ENCODE measurements at regions not wholly inside any gene's neighbourhood (a gene's known extent, or its start where the extent isn't known, plus 50 kb on each side); places are given as distances from the start of the nearest gene placed in this dataset.

GRCh38 chr7:45394117-45394708, 180.0 kb upstream of the ADCY1 start:
- no peak for ATAC-seq
- Histone ChIP-seq H3K36me3 (no peaks in the 10 kb centered on the region), H3K27me3 (ENCODE audit: low read depth) (peaks cover 3% of the 10 kb centered on the region), H3K4me3 (no peak overlapping the region), H3K4me1 (no peaks in the 10 kb centered on the region), H3K9me3 (no peaks in the 10 kb centered on the region), H3K27ac (no peak overlapping the region)
- TF ChIP-seq CTCF (IDR thresholded peaks at IDR 0.05): no peak
- no peak for DNase-seq
- intact Hi-C loops (cut with DNase I): no loop called here

DNA sequence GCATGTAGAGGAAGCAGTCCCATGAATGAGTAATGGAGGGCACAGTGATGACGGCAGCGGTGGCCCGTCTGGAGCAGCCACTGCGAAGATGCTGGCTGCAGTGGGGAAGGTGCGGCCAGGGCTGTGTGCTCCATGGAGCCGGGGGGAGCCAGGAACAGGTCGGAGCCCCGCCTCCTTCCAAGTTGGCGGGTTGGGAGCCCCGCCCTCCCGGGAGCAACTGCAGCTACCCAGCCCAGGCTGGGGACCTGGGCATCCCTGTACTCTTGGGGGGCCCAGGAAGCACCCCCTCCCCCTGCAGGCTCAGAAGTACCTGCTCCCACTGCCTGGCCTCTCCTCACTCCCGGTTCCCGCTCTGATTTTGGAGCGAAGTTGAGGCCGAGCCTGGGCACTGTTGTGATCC, 175.1 kb upstream of the ADCY1 start:
- H3K27me3 ChIP-seq (ENCODE audit: low read depth): peaks cover 3% of the 10 kb centered on the region
- intact Hi-C loops (cut with DNase I): no loop called here
- no peak overlapping the region for H3K27ac ChIP-seq
- DNase-seq: no peak
- no peak for ATAC-seq
- TF ChIP-seq CTCF (IDR thresholded peaks at IDR 0.05): no peak
- peaks cover 5% of the 10 kb centered on the region for H3K4me1 ChIP-seq
- no peaks in the 10 kb centered on the region for H3K36me3 ChIP-seq
- H3K4me3 ChIP-seq: no peak overlapping the region
- H3K9me3 ChIP-seq: no peaks in the 10 kb centered on the region

DNA sequence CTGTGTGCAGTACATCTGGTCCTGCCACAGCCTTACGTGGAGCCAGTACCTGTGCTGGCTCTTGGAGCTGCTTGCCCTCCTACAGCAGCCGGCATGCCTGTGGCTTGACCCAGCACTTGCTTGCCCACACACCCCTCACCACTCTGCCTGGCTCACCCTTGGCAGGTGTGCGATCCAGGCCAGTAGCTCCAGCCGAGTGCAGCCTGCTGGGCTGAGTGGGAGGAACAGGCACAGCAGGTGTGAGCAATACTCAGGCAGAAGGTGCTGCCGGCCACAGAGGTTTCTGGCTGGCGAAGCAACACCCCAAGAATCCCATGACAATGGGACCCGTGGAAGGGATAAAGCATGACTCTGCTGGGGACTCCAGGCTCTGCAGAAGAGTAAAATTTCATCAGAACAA, 173.5 kb upstream of the ADCY1 start:
- peaks cover 3% of the 10 kb centered on the region for H3K27me3 ChIP-seq (ENCODE audit: low read depth)
- intact Hi-C loops (cut with DNase I): no loop called here
- TF ChIP-seq CTCF (IDR thresholded peaks at IDR 0.05): no peak
- H3K36me3 ChIP-seq: no peaks in the 10 kb centered on the region
- H3K4me1 ChIP-seq: peaks cover 5% of the 10 kb centered on the region
- ATAC-seq: no peak
- no peak overlapping the region for H3K4me3 ChIP-seq
- no peak for DNase-seq
- no peaks in the 10 kb centered on the region for H3K9me3 ChIP-seq
- no peak overlapping the region for H3K27ac ChIP-seq

DNA sequence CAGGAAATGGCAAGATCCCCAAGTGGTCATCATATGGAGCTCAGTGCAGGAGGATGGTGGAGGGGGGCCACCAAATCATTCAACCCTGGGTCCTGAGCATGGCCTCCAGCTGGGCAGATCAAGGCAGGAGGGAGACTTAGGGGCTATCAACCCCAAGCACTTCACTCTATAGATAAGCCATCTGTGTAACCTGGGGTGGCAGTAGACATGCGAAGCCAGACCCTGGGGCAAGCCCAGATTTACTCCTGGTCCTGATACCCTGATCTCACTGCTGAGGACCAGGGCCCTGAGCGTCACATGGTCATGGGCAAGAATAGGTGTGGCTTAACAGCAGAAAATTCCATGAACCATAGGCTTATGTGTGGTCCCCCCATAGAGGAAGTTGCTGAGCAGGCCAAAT, 173.0 kb upstream of the ADCY1 start:
- H3K36me3 ChIP-seq: no peaks in the 10 kb centered on the region
- no peak for TF ChIP-seq CTCF (IDR thresholded peaks at IDR 0.05)
- H3K27ac ChIP-seq: no peak overlapping the region
- H3K4me1 ChIP-seq: peaks cover 5% of the 10 kb centered on the region
- ATAC-seq: no peak
- no peaks in the 10 kb centered on the region for H3K9me3 ChIP-seq
- peaks cover 3% of the 10 kb centered on the region for H3K27me3 ChIP-seq (ENCODE audit: low read depth)
- DNase-seq: no peak
- intact Hi-C loops (cut with DNase I): no loop called here
- H3K4me3 ChIP-seq: no peak overlapping the region

DNA sequence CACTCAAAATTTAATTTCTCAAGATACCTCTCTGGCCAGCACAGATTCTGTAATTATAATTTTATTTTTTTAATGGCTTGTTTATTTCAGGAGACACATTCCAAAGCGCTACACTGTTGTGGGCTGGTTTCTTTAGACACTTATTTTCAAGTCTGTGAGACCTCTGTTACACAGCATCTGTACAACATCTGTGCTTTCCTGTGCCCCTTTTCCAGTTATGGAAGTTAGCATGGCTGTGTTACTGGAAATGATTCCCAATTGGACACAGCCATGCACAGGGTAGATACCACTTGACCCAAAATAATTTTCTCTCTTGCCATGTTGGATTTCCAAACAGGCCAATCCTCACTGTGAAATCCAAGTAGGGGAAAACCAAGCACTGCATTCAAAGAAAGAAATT, 172.3 kb upstream of the ADCY1 start:
- Histone ChIP-seq H3K4me1 (peaks cover 5% of the 10 kb centered on the region), H3K36me3 (no peaks in the 10 kb centered on the region), H3K27ac (no peak overlapping the region), H3K4me3 (no peak overlapping the region), H3K27me3 (ENCODE audit: low read depth) (peaks cover 3% of the 10 kb centered on the region), H3K9me3 (no peaks in the 10 kb centered on the region)
- DNase-seq: no peak
- intact Hi-C loops (cut with DNase I): no loop called here
- no peak for ATAC-seq
- TF ChIP-seq CTCF (IDR thresholded peaks at IDR 0.05): no peak

Measured in lower lobe of right lung (tissue), 2 donors.